Activated effector memory CD4-positive, alpha-beta T cell treated with Interleukin-2 at 50 U/mL for 16 hours (primary cell): ENCODE measurements at regions not wholly inside any gene's neighbourhood (a gene's known extent, or its start where the extent isn't known, plus 50 kb on each side); places are given as distances from the start of the nearest gene placed in this dataset.
"Not testable (repeated sequence)": the region's sequence is repeated elsewhere in the genome, so short reads cannot be mapped to it uniquely, and the experiment has no call there.

ENCODE experiments used
- DNase-seq: peaks from one replicate; pipeline ENCODE4 v3.0.0-alpha.2; 2020

DNA sequence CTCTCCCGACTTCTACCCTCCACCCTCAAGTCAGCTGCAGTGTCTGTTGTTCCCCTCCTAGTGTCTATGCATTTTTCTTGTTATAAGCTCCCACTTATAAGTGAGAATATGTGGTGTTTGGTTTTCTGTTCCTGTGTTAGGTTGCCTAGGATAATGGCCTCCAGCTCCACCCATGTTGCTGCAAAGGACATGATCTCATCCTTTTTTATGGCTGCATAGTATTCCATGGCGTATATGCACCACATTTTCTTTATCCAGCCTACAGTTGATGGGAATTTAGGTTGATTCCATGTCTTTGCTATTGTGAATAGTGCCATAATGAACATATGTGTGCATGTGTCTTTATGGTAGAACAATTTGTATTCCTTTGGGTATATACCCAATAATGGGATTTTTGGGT, 80.7 kb downstream of the SPTSSA start:
- not testable (repeated sequence) for DNase-seq

- DNase-seq: no peak
These were observed 81.6 kb downstream of the SPTSSA start for GRCh38 chr14:34380471-34380845.

GRCh38 chr14:34379816-34380470, 82.1 kb downstream of the SPTSSA start:
- DNase-seq: no peak

GRCh38 chr14:34376649-34377267, 85.3 kb downstream of the SPTSSA start:
- DNase-seq: no peak

GRCh38 chr14:34374998-34375740, 86.9 kb downstream of the SPTSSA start:
- no peak for DNase-seq

DNA sequence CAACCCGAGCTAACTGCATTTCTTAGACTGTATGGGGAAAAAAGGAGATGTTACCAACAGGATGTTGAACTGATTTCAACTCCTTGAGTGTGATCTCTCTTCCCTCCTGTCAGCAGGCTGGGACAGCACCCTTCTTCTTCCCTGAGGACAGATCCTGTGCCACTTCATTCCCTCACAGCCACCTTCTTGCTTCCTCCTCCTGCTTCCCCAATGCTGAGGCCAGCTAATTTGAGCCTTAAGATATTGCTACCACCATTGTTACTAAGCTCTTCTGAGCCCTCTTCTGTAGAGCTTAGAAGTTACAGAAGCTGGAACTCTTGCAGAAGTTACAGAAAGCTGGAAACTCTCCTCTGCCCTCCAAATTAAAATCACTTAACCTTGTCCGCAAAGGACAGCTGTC, 88.8 kb downstream of the SPTSSA start:
- no peak for DNase-seq

DNA sequence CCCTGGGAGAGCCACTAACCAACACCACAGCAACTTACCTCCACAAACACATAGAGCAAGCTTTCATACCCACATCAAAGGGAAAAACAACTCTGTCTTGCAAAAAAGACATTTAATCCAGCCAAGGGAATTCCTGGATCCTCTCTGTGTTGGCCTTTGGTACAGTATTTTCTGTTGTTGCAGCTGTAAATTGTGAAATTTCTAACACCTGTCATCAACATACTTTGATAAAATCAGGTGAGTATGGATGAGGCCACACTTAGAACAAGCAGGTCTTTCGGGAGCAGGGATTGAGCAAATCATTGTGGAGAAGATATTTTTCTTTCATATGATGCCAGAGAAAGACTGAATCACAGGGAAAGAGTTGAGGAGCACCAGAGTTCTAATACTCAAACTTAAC, 89.3 kb downstream of the SPTSSA start:
- DNase-seq: no peak

DNA sequence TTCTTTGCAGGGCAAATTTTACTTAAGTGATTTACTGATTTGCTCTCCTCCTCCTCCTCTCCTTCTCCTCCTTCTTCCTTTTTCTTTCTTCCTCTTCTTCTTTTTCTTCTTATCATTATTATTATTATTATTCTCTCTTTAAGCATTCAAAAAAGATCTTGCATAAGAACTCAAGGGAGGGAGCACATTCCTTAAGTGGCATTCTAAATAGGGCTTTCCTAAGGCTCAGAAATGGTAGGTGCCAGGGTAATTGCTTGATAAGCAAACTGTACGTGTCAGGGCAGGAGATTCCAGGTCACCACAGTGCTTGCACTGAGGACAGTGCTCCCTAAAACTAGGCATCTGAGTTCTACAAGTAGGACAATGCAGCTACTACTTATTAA, 92.4 kb downstream of the SPTSSA start:
- no peak for DNase-seq

- no peak for DNase-seq
These were observed 92.9 kb downstream of the SPTSSA start for GRCh38 chr14:34368971-34369647.

GRCh38 chr14:34368115-34368970, 93.7 kb downstream of the SPTSSA start:
- DNase-seq: no peak

GRCh38 chr14:34365309-34365915, 96.6 kb downstream of the SPTSSA start:
- DNase-seq: no peak

- DNase-seq: no peak
These were observed 97.8 kb downstream of the SPTSSA start for GRCh38 chr14:34364201-34364600.

DNA sequence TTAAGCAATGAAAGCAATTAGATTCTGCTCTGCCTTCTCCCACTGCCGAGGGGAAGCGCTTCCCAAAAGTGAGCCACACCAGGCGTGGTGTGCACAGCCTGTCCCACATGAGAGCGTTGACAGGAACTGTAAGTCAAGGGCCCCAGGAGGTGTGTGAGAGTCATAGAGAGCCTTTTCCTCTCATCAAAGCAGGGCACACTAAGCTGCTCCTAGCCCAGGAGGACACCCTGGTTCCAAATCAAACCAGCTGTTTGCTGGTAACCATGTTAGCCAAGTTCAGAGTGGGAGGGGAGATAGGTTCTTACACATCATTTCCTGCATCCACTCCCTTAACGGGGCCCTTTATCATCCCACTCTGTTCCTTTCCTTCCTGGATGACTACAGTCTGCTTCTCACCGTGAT, 98.3 kb downstream of the SPTSSA start:
- no peak for DNase-seq

- no peak for DNase-seq
These were observed 99.3 kb downstream of the SPTSSA start for GRCh38 chr14:34362641-34363251.

- no peak for DNase-seq
These were observed 100.5 kb downstream of the SPTSSA start for GRCh38 chr14:34361504-34362011.

DNA sequence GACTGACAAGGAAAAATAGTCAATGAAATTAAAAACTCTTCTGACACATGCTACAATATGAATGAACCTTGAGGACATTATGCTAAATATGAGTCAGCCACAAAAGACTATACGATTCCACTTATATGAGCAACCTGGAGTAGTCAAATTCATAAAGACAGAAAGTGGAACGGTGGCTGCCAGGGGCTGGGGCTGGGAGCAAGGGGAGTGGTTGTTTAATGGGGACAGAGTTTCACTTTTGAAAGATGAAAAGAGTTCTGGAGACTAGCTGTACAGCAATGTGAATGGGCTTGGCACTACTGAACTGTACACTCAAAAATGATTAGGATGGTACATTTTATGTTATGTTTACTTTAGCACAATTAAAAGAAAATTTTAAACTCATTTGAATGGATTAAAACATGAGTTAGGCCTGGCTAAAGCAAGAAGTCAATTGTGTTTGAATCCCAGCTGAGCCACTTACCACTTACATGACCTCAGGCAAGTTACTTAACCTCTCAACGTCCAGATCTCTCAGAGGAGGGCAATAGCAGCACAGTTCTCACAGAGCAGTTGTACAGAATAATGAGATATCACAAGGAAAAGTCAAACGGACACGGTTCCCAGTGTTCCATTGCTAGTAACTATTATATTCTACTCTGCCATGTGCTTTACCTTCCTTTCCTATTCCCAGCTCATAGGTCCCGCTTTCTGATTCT, 102.5 kb downstream of the SPTSSA start:
- DNase-seq: no peak

- DNase-seq: no peak
These were observed 105.8 kb downstream of the SPTSSA start for GRCh38 chr14:34356264-34356654.

GRCh38 chr14:34355584-34356263, 106.3 kb downstream of the SPTSSA start:
- no peak for DNase-seq

GRCh38 chr14:34354556-34354955, 107.5 kb downstream of the SPTSSA start:
- DNase-seq: no peak

DNA sequence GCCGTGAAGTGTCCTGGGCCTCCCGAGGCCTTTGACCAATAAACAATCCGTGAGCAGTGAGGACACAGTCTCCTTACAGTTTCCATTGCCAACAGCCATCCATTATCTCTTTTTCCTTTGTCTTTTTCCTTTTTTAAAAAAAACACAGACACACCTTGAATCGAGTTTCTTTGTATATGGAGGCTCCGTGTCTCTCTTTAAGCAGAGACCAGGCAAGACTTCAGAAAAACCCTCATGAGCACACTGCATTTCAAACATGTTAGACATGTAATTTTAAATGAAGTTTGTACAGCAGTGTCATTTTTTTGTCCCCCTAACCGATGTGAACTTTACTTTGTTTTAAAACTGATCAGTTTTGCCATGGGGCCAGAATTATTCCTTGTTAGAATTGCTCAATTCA, 111.1 kb downstream of the SPTSSA start:
- DNase-seq: no peak
